ENCODE measurements at regions not wholly inside any gene's neighbourhood (a gene's known extent, or its start where the extent isn't known, plus 50 kb on each side); places are given as distances from the start of the nearest gene placed in this dataset.
"Not testable (repeated sequence)": the region's sequence is repeated elsewhere in the genome, so short reads cannot be mapped to it uniquely, and the experiment has no call there.

- no peak for DNase-seq
Observed at GRCh38 chr12:46617167-46617566, 208.6 kb downstream of the SLC38A4 start.

- no peak for DNase-seq
Observed at GRCh38 chr12:46610754-46611153, 215.0 kb downstream of the SLC38A4 start.

GRCh38 chr12:46609674-46610073 lies 216.1 kb downstream of the SLC38A4 start:
- DNase-seq = no peak

GRCh38 chr12:46609273-46609623 lies 216.5 kb downstream of the SLC38A4 start:
- DNase-seq = no peak

GRCh38 chr12:46608431-46609272 lies 217.1 kb downstream of the SLC38A4 start:
- DNase-seq = no peak

- DNase-seq = no peak
Observed at GRCh38 chr12:46604684-46605083, 221.1 kb downstream of the SLC38A4 start.

GRCh38 chr12:46603776-46604456 lies 221.9 kb downstream of the SLC38A4 start:
- no peak for DNase-seq

- DNase-seq = no peak
Observed at GRCh38 chr12:46602474-46602873, 223.3 kb downstream of the SLC38A4 start.

GRCh38 chr12:46590991-46591703 lies 218.6 kb upstream of the SLC38A2 start:
- no peak for DNase-seq

GRCh38 chr12:46585854-46586621 lies 213.5 kb upstream of the SLC38A2 start:
- DNase-seq = peak in 2 of 4 experiments; percentile 21 to 38

GRCh38 chr12:46584098-46584497 lies 211.5 kb upstream of the SLC38A2 start:
- not testable (repeated sequence) for DNase-seq

- not testable (repeated sequence) for DNase-seq
Observed at GRCh38 chr12:46581990-46582389, 209.4 kb upstream of the SLC38A2 start.

- no peak for DNase-seq
Observed at GRCh38 chr12:46580445-46580844, 207.9 kb upstream of the SLC38A2 start.

GRCh38 chr12:46579474-46579873 lies 206.9 kb upstream of the SLC38A2 start:
- no peak for DNase-seq

GRCh38 chr12:46578190-46578982 lies 205.8 kb upstream of the SLC38A2 start:
- DNase-seq = no peak

- DNase-seq = no peak
Observed at GRCh38 chr12:46577063-46577776, 204.6 kb upstream of the SLC38A2 start.

GRCh38 chr12:46574847-46575246 lies 202.3 kb upstream of the SLC38A2 start:
- DNase-seq = no peak

GRCh38 chr12:46573347-46573658 lies 200.7 kb upstream of the SLC38A2 start:
- no peak for DNase-seq

- no peak for DNase-seq
Observed at GRCh38 chr12:46572644-46573346, 200.2 kb upstream of the SLC38A2 start.

- no peak for DNase-seq
Observed at GRCh38 chr12:46571608-46572007, 199.0 kb upstream of the SLC38A2 start.
